ENCODE measurements at regions not wholly inside any gene's neighbourhood (a gene's known extent, or its start where the extent isn't known, plus 50 kb on each side); places are given as distances from the start of the nearest gene placed in this dataset.

DNA sequence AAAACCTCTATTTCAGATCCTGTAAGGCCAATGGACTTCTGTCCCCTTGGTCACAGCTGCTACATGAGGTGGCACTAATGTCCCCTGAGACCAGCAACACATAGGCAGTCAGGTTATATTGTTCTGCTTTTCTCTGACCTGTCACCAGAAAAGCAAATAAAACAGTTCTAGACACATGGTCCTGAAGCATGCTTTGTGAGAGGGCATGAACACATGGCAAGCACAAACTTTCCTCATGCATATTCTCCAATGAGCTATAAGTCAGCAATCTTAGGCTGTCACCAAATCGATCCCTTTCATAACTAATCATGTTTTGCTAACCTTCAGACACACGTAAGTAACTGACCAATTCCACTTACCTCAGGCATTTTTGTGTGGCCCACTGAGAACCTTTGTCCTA is 225.4 kb upstream of the ZC3H12C start:
- no peak for TF ChIP-seq CTCF (IDR thresholded peaks at IDR 0.05)
- TF ChIP-seq POLR2A (IDR thresholded peaks at IDR 0.05) = no peak
- no peak for TF ChIP-seq POLR2AphosphoS5 (IDR thresholded peaks at IDR 0.05; ENCODE audit: insufficient read depth in 1 of 2, low read depth in 1 of 2)
